ENCODE measurements at regions not wholly inside any gene's neighbourhood (a gene's known extent, or its start where the extent isn't known, plus 50 kb on each side); places are given as distances from the start of the nearest gene placed in this dataset.

DNA sequence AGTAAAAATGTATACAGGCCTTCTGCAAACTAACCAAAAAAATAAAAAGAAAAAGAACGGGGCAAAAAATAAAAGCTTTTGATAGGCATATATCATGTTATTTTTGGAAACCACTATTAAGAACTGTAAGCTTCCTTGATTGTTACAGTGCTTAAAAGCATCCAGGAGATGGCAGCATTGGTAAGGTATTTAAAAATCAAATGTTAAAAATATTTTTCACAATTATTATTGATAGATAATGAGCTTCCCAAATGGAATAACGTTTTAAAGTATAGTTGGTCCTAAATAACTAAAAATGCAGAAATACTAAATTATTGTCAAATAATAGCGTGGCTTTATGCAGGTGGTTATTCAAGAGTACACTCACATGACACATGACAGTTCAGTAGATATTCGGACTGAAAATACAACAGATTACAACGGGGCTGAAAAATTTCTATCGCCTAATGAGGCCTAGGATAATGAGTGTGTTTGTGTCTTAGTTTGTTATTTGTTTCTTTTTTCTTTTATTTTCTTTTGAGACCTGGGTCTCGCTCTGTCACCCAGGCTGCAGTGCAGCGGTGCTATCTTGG lies 127.2 kb upstream of the ATF7IP start:
- H3K4me3 ChIP-seq (replicated peaks in 1 of 3; ENCODE audit: insufficient read depth in 1 of 3, low read depth in 2 of 3, low read length in 3 of 3): no peak overlapping the region
- in situ Hi-C loops (cut with HindIII; ENCODE audit: extremely low pct_ligation_motif_present, low pct_unique_long_range_greater_than_20kb) (loop anchor here (25.0 kb wide), 1 partner anchor 474 kb away; no protein-coding TSS in a partner anchor), intact Hi-C loops (cut with micrococcal nuclease; ENCODE audit: unreplicated experiment) (loop anchor here (1.0 to 10.0 kb wide), 4 partner anchors 180 to 478 kb away; no protein-coding TSS in a partner anchor)
- H3K27me3 ChIP-seq (ENCODE audit: control insufficient read depth in 1 of 2, insufficient read depth in 2 of 2, low read length in 2 of 2): no peaks in the 10 kb centered on the region
- H2AFZ ChIP-seq (ENCODE audit: low read length): no peak overlapping the region
- no peak overlapping the region for H3K4me2 ChIP-seq (ENCODE audit: low read depth, low read length)
- no peaks in the 10 kb centered on the region for H4K20me1 ChIP-seq (ENCODE audit: insufficient read depth, low read length)
- no peak overlapping the region for H3K9ac ChIP-seq (ENCODE audit: insufficient read depth, low read depth, low read length)
- ChIA-PET CTCF (ENCODE audit: low intra/inter-chr PET ratio, low total read pairs) (interaction anchor here (1.2 to 3.6 kb wide), 4 partner anchors 128 to 479 kb away, joined by 4 to 45 read pairs (median 6); partner anchors contain the start of gene ATF7IP), POLR2A (no interaction called here)
- TF ChIP-seq RAD21 (CRISPR knock-in tag; IDR thresholded peaks at IDR 0.05) (peak; percentile 15; the same call in 1 of the 2 replicates), NFE2 (CRISPR knock-in tag; IDR thresholded peaks at IDR 0.05) (no peak), STAG1 (CRISPR knock-in tag; IDR thresholded peaks at IDR 0.05) (peak; percentile 77), CTCF (CRISPR knock-in tag; IDR thresholded peaks at IDR 0.05) (peak; percentile 38), ZNF644 (CRISPR knock-in tag; IDR thresholded peaks at IDR 0.05; ENCODE audit: low read depth) (no peak)
- peaks cover 10% of the 10 kb centered on the region; the same call in 1 of the 2 replicates for H3K9me3 ChIP-seq (ENCODE audit: low read length)
- ATAC-seq: peak; percentile 42; the same call in 2 of the 3 replicates
- H3K79me2 ChIP-seq (ENCODE audit: insufficient read depth, low read length): no peaks in the 10 kb centered on the region
- peaks cover 18% of the 10 kb centered on the region for H3K4me1 ChIP-seq (ENCODE audit: insufficient read depth, low read length)
- no peaks in the 10 kb centered on the region for H3K36me3 ChIP-seq (replicated peaks in 1 of 2; ENCODE audit: control insufficient read depth in 1 of 2, insufficient read depth in 2 of 2, low read length in 2 of 2)
- H3K27ac ChIP-seq (ENCODE audit: extremely low read length, insufficient read depth, low read length): no peak overlapping the region
- no peak for FAIRE-seq
- 34% methylated on average over 8 of the region's 8 CpGs for WGBS (ENCODE audit: low lambda C conversion rate)
- no TSS peak for BruUV-seq (replicated peaks)
- DNase-seq (ENCODE audit: low spot score): no peak

GRCh38 chr12:14239350-14239934 lies 126.0 kb upstream of the ATF7IP start:
- Histone ChIP-seq H3K9me3 (ENCODE audit: low read length) (peaks cover 10% of the 10 kb centered on the region; the same call in 1 of the 2 replicates), H3K4me2 (ENCODE audit: low read depth, low read length) (peak overlapping the region; percentile 59), H3K9ac (ENCODE audit: insufficient read depth, low read depth, low read length) (no peak overlapping the region), H3K79me2 (ENCODE audit: insufficient read depth, low read length) (no peaks in the 10 kb centered on the region), H3K27me3 (ENCODE audit: control insufficient read depth in 1 of 2, insufficient read depth in 2 of 2, low read length in 2 of 2) (no peaks in the 10 kb centered on the region), H2AFZ (ENCODE audit: low read length) (no peak overlapping the region), H3K4me3 (replicated peaks in 1 of 3; ENCODE audit: insufficient read depth in 1 of 3, low read depth in 2 of 3, low read length in 3 of 3) (peak overlapping the region in 1 of 3 experiments; percentile 24; a peak in 1 of 6 replicates), H3K36me3 (replicated peaks in 1 of 2; ENCODE audit: control insufficient read depth in 1 of 2, insufficient read depth in 2 of 2, low read length in 2 of 2) (no peaks in the 10 kb centered on the region), H3K4me1 (ENCODE audit: insufficient read depth, low read length) (peaks cover 18% of the 10 kb centered on the region), H4K20me1 (ENCODE audit: insufficient read depth, low read length) (no peaks in the 10 kb centered on the region), H3K27ac (ENCODE audit: extremely low read length, insufficient read depth, low read length) (no peak overlapping the region)
- 11% methylated on average over 13 of the region's 13 CpGs for WGBS (ENCODE audit: low lambda C conversion rate)
- POLR2A ChIA-PET: no interaction called here
- no TSS peak for BruUV-seq (replicated peaks)
- peak; percentile 91 for FAIRE-seq
- peak; percentile 85 for DNase-seq (ENCODE audit: low spot score)
- ATAC-seq: peak; percentile 99
- intact Hi-C loops (cut with micrococcal nuclease; ENCODE audit: unreplicated experiment): loop anchor here (1.0 to 10.0 kb wide), 3 partner anchors 127 to 477 kb away; no protein-coding TSS in a partner anchor
- CTCF ChIA-PET (ENCODE audit: low intra/inter-chr PET ratio, low total read pairs): interaction anchor here (1.9 to 3.6 kb wide), 2 partner anchors 127 to 214 kb away, joined by 8 to 45 read pairs; partner anchors contain the start of gene ATF7IP
- in situ Hi-C loops (cut with HindIII; ENCODE audit: extremely low pct_ligation_motif_present, low pct_unique_long_range_greater_than_20kb): loop anchor here (25.0 kb wide), 1 partner anchor 473 kb away; no protein-coding TSS in a partner anchor
- peak; percentile 62; the same call in 1 of the 2 replicates for TF ChIP-seq ZNF331 (CRISPR knock-in tag; IDR thresholded peaks at IDR 0.05)
- no peak for TF ChIP-seq SOX6 (IDR thresholded peaks at IDR 0.05)
- peak; percentile 42 for TF ChIP-seq SOX6 (CRISPR knock-in tag; IDR thresholded peaks at IDR 0.05)
- TF ChIP-seq CTCF (CRISPR knock-in tag; IDR thresholded peaks at IDR 0.05): peak; percentile 48
- peak; percentile 32 for TF ChIP-seq TEAD3 (CRISPR knock-in tag; optimal IDR thresholded peaks at IDR 0.05; ENCODE audit: borderline replicate concordance)
- TF ChIP-seq ZNF747 (CRISPR knock-in tag; IDR thresholded peaks at IDR 0.05; ENCODE audit: borderline replicate concordance): no peak
- TF ChIP-seq ZFP37 (CRISPR knock-in tag; IDR thresholded peaks at IDR 0.05; ENCODE audit: borderline replicate concordance): no peak
- peak; percentile 60 for TF ChIP-seq SALL1 (CRISPR knock-in tag; IDR thresholded peaks at IDR 0.05)
- TF ChIP-seq CEBPB (IDR thresholded peaks at IDR 0.05; ENCODE audit: borderline replicate concordance, low read depth, low read length): peak; percentile 81
- no peak for TF ChIP-seq GTF2F1 (IDR thresholded peaks at IDR 0.05; ENCODE audit: low read length)
- peak; percentile 52; the same call in 1 of the 2 replicates for TF ChIP-seq NR2F2 (IDR thresholded peaks at IDR 0.05; ENCODE audit: borderline replicate concordance, low read depth)

Data from HepG2 (cell line).